Endothelial cell of umbilical vein (primary cell): ENCODE measurements at regions not wholly inside any gene's neighbourhood (a gene's known extent, or its start where the extent isn't known, plus 50 kb on each side); places are given as distances from the start of the nearest gene placed in this dataset.

Experiments
- BruUV-seq: library from RNA; stranded (reverse); fragments of 400-500 nt; replicated peaks from 2 replicates; lab custom pipeline; 2021; lab: Mats Ljungman, UMichigan
- CTCF ChIA-PET: fragments of 300-600, 350-600 bp; sonication (Branson Sonifier 250); formaldehyde crosslinking; loops from one replicate; lab custom pipeline; 2021; ENCODE audit warnings: antibody characterized with exemption, inconsistent platforms; lab: Charles Lee
- POLR2A ChIA-PET: fragments of 300-600, 350-600 bp; sonication (Branson Sonifier 250); formaldehyde crosslinking; loops from one replicate; lab custom pipeline; 2021; ENCODE audit warnings: antibody characterized with exemption, inconsistent platforms; lab: Charles Lee
- DNase-seq: peaks from one replicate; pipeline ENCODE4 v3.0.0-alpha.2; 2011; ENCODE audit warnings: low read depth, low spot score
- FAIRE-seq: peaks from 2 replicates; lab custom pipeline; 2011; peaks lifted over from hg19 to GRCh38; lab: Jason Lieb, UNC
- H2AFZ ChIP-seq: 2 replicates; pipeline ENCODE4 v1.6.0; 2012; ENCODE audit warnings: low read depth, low read length, control low read depth, inconsistent platforms
- H3K27ac ChIP-seq: 2 replicates; pipeline ENCODE4 v1.5.1; 2011; ENCODE audit warnings: low read depth, mild to moderate bottlenecking, control low read depth, low read length, moderate library complexity; ENCODE audit not compliant: insufficient read depth
- H3K27me3 ChIP-seq, 2 experiments: 2 replicates each; pipeline versions ENCODE4 v1.6.0 to v1.6.1; 2011; ENCODE audit warnings: low read length in 2 of 2, mixed read lengths in 1 of 2; ENCODE audit not compliant: control insufficient read depth in 2 of 2, insufficient read depth in 2 of 2
- H3K36me3 ChIP-seq, 2 experiments: 2 replicates in 1 of 2; 3 replicates in 1 of 2; pipeline ENCODE4 v1.5.1; 2011; ENCODE audit warnings: low read length in 2 of 2, mild to moderate bottlenecking in 1 of 2, moderate library complexity in 1 of 2; ENCODE audit not compliant: control insufficient read depth in 2 of 2, insufficient read depth in 2 of 2; ENCODE audit errors: extremely low read depth in 1 of 2
- H3K4me1 ChIP-seq: 3 replicates; pipeline ENCODE4 v1.5.1; 2011; ENCODE audit warnings: mild to moderate bottlenecking, low read length; ENCODE audit not compliant: control insufficient read depth, insufficient read depth; ENCODE audit errors: extremely low read depth
- H3K4me2 ChIP-seq: 2 replicates; pipeline ENCODE4 v1.6.1; 2011; ENCODE audit warnings: low read length, control low read depth, mixed read lengths; ENCODE audit not compliant: insufficient read depth
- H3K4me3 ChIP-seq, 3 experiments: fragments of 200-600 bp in 1 of 3; sonication (generic), shearing (Covaris generic) in 1 of 3; replicated peaks in 1 of 3; 2 replicates each; pipeline ENCODE4 v1.5.1; 2011 to 2016; ENCODE audit warnings: control low read depth in 3 of 3, low read length in 3 of 3, mild to moderate bottlenecking in 2 of 3, inconsistent platforms in 1 of 3, low read depth in 1 of 3, moderate library complexity in 1 of 3; ENCODE audit not compliant: insufficient read depth in 1 of 3
- H3K79me2 ChIP-seq: 2 replicates; pipeline ENCODE4 v1.6.0; 2012; ENCODE audit warnings: low read length, inconsistent platforms; ENCODE audit not compliant: control insufficient read depth, insufficient read depth
- H3K9ac ChIP-seq: replicated peaks from 2 replicates; pipeline ENCODE3; 2011; ENCODE audit warnings: low read length, control low read depth; ENCODE audit not compliant: insufficient read depth; ENCODE audit errors: extremely low read depth
- H3K9me1 ChIP-seq: replicated peaks from 3 replicates; pipeline ENCODE4 v1.6.0; 2011; ENCODE audit warnings: mild to moderate bottlenecking, low read length; ENCODE audit not compliant: control insufficient read depth, insufficient read depth; ENCODE audit errors: extremely low read depth
- H3K9me3 ChIP-seq: replicated peaks from 2 replicates; pipeline ENCODE4 v1.5.1; 2012; ENCODE audit warnings: low read length, inconsistent platforms; ENCODE audit not compliant: control insufficient read depth, insufficient read depth
- H4K20me1 ChIP-seq: replicated peaks from 2 replicates; pipeline ENCODE3; 2011; ENCODE audit warnings: mild to moderate bottlenecking, low read length; ENCODE audit not compliant: control insufficient read depth, insufficient read depth; ENCODE audit errors: extremely low read depth
- EZH2 ChIP-seq: IDR thresholded peaks from 2 replicates; pipeline ENCODE4 v1.6.1; 2012; ENCODE audit warnings: borderline replicate concordance, low read depth, mild to moderate bottlenecking, moderate library complexity, low read length, inconsistent platforms; ENCODE audit not compliant: severe bottlenecking
- FOS ChIP-seq: IDR thresholded peaks from 2 replicates; pipeline ENCODE4 v1.6.1; 2011; ENCODE audit warnings: mild to moderate bottlenecking, low read length, moderate library complexity, borderline replicate concordance; ENCODE audit not compliant: insufficient read depth
- GATA2 ChIP-seq: IDR thresholded peaks from 2 replicates; pipeline ENCODE4 v1.7.0; 2011; ENCODE audit warnings: low read depth, mild to moderate bottlenecking, moderate library complexity, mixed read lengths, low read length; ENCODE audit not compliant: insufficient read length, insufficient read depth
- JUN ChIP-seq: IDR thresholded peaks from 2 replicates; pipeline ENCODE4 v1.6.1; 2011; ENCODE audit warnings: borderline replicate concordance, low read depth; ENCODE audit not compliant: insufficient read length, insufficient read depth
- MYC ChIP-seq: IDR thresholded peaks from one replicate; pipeline ENCODE4 v1.6.1; 2011; ENCODE audit warnings: mild to moderate bottlenecking, low read depth, low read length
- POLR2AphosphoS5 ChIP-seq: IDR thresholded peaks from 2 replicates; pipeline ENCODE4 v1.6.1; 2012; ENCODE audit warnings: low read depth, mild to moderate bottlenecking, control low read depth, low read length, moderate library complexity; ENCODE audit not compliant: insufficient read depth
- dilution Hi-C: fragments of 300-500 bp; cut with MboI; formaldehyde crosslinking; loops from one replicate; pipeline ENCODE4 v1.15.0; 2019; ENCODE audit warnings: low sequenced_read_pairs; ENCODE audit not compliant: extremely low pct_ligation_motif_present
- intact Hi-C: fragments of 100-400 bp; cut with micrococcal nuclease; formaldehyde crosslinking; loops from one replicate; pipeline ENCODE4 v1.10.0; 2022
- TF ChIP-seq, protein P1 (sequence below), 2 donors: IDR thresholded peaks; 1 replicate in 1 of 2; 2 replicates in 1 of 2; pipeline ENCODE4 v1.5.1; 2011; ENCODE audit warnings: low read length in 2 of 2, mild to moderate bottlenecking in 2 of 2, moderate library complexity in 2 of 2, control low read depth in 1 of 2, inconsistent platforms in 1 of 2, low read depth in 1 of 2; ENCODE audit not compliant: insufficient read depth in 1 of 2; ENCODE audit errors: extremely low read depth in 1 of 2
- TF ChIP-seq, protein P2 (sequence below): IDR thresholded peaks from 2 replicates; pipeline ENCODE4 v1.6.1; 2011; ENCODE audit not compliant: insufficient read depth, insufficient read length

DNA sequence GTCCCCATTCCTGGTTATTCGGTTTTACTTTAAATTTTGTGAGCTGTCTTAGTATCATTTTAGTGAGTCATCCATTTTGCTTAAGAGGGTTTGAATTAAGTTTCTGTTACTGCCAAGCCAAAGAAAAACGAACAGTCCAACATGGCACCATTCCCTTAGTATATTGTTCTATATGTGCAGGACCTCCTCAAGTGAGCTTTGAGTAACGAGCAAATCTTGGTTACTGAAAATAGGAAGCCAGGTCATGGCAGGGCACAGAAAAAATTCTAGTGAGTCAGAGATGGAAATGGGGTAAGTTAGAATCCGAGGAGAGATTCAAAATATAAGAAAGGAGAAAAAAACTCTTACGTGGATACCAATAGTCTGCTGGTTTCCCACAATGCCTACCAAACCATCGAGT, 292.9 kb downstream of the BAMBI start:
- no peaks in the 10 kb centered on the region for H4K20me1 ChIP-seq
- no TSS peak for BruUV-seq
- no peak overlapping the region for H3K4me2 ChIP-seq
- no peak overlapping the region for H3K27ac ChIP-seq
- dilution Hi-C loops (no loop called here), intact Hi-C loops (no loop called here)
- DNase-seq (peak; percentile 75), FAIRE-seq (peak; percentile 83)
- peak; percentile 50 for TF ChIP-seq FOS
- TF ChIP-seq, protein P1, sequence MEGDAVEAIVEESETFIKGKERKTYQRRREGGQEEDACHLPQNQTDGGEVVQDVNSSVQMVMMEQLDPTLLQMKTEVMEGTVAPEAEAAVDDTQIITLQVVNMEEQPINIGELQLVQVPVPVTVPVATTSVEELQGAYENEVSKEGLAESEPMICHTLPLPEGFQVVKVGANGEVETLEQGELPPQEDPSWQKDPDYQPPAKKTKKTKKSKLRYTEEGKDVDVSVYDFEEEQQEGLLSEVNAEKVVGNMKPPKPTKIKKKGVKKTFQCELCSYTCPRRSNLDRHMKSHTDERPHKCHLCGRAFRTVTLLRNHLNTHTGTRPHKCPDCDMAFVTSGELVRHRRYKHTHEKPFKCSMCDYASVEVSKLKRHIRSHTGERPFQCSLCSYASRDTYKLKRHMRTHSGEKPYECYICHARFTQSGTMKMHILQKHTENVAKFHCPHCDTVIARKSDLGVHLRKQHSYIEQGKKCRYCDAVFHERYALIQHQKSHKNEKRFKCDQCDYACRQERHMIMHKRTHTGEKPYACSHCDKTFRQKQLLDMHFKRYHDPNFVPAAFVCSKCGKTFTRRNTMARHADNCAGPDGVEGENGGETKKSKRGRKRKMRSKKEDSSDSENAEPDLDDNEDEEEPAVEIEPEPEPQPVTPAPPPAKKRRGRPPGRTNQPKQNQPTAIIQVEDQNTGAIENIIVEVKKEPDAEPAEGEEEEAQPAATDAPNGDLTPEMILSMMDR (IDR thresholded peaks at IDR 0.05; ENCODE audit: extremely low read depth in 1 of 2, insufficient read depth in 1 of 2, low read depth in 1 of 2, low read length in 2 of 2) = no peak
- TF ChIP-seq, protein P2, sequence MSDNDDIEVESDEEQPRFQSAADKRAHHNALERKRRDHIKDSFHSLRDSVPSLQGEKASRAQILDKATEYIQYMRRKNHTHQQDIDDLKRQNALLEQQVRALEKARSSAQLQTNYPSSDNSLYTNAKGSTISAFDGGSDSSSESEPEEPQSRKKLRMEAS = no peak
- no peak for TF ChIP-seq MYC
- no peak for TF ChIP-seq JUN
- no peak for TF ChIP-seq GATA2
- no peak for TF ChIP-seq POLR2AphosphoS5
- no peak for TF ChIP-seq EZH2
- H2AFZ ChIP-seq = peak overlapping the region; percentile 63
- H3K9me3 ChIP-seq = no peaks in the 10 kb centered on the region
- H3K27me3 ChIP-seq = no peaks in the 10 kb centered on the region
- no peaks in the 10 kb centered on the region for H3K79me2 ChIP-seq
- H3K36me3 ChIP-seq = no peaks in the 10 kb centered on the region
- CTCF ChIA-PET = interaction anchor here (1.0 to 3.1 kb wide), 4 partner anchors 21 to 294 kb away, joined by 3 to 13 read pairs (median 4); partner anchors contain the start of gene BAMBI
- no peak overlapping the region for H3K9ac ChIP-seq
- H3K9me1 ChIP-seq = no peaks in the 10 kb centered on the region
- peaks cover 10% of the 10 kb centered on the region for H3K4me1 ChIP-seq
- POLR2A ChIA-PET = no interaction called here
- no peak overlapping the region for H3K4me3 ChIP-seq
